ENCODE measurements at regions not wholly inside any gene's neighbourhood (a gene's known extent, or its start where the extent isn't known, plus 50 kb on each side); places are given as distances from the start of the nearest gene placed in this dataset.

- Histone ChIP-seq H3K36me3 (ENCODE audit: control insufficient read depth in 1 of 2, insufficient read depth in 2 of 2, low read length in 2 of 2) (no peaks in the 10 kb centered on the region), H3K4me2 (ENCODE audit: low read length) (no peak overlapping the region), H3K4me3 (replicated peaks in 1 of 2; ENCODE audit: low read depth in 1 of 2, low read length in 2 of 2) (no peak overlapping the region), H3K79me2 (ENCODE audit: insufficient read depth, low read length) (no peaks in the 10 kb centered on the region), H3K27ac (ENCODE audit: low read depth, low read length) (no peak overlapping the region), H3K27me3 (ENCODE audit: insufficient read depth, low read length) (no peaks in the 10 kb centered on the region), H2AFZ (ENCODE audit: low read depth, low read length, poor library complexity, severe bottlenecking) (no peak overlapping the region), H3K4me1 (ENCODE audit: control insufficient read depth in 1 of 2, insufficient read depth in 2 of 2, low read length in 2 of 2) (no peaks in the 10 kb centered on the region), H3K9me3 (ENCODE audit: control insufficient read depth in 1 of 2, insufficient read depth in 1 of 2, low read depth in 1 of 2, low read length in 2 of 2) (peaks cover 0 to 3% of the 10 kb centered on the region in 2 experiments; a peak in 1 of 4 replicates), H3K9me2 (ENCODE audit: insufficient read depth) (no peaks in the 10 kb centered on the region), H3K9ac (ENCODE audit: low read length) (no peak overlapping the region), H4K20me1 (ENCODE audit: insufficient read depth) (no peaks in the 10 kb centered on the region)
- no peak for ATAC-seq
- intact Hi-C loops (cut with micrococcal nuclease), result no loop called here
- BruUV-seq (replicated peaks), result no TSS peak
- DNase-seq (ENCODE audit: low read depth, low spot score), result no peak
- TF ChIP-seq CEBPB (IDR thresholded peaks at IDR 0.05; ENCODE audit: low read depth) (no peak), CBX3 (IDR thresholded peaks at IDR 0.05; ENCODE audit: low read depth) (no peak), ELF1 (IDR thresholded peaks at IDR 0.05; ENCODE audit: borderline replicate concordance, low read depth) (no peak), TCF7L2 (IDR thresholded peaks at IDR 0.05; ENCODE audit: borderline replicate concordance, extremely low read depth, insufficient read depth, insufficient read length) (no peak)
- TF ChIP-seq, protein P1, sequence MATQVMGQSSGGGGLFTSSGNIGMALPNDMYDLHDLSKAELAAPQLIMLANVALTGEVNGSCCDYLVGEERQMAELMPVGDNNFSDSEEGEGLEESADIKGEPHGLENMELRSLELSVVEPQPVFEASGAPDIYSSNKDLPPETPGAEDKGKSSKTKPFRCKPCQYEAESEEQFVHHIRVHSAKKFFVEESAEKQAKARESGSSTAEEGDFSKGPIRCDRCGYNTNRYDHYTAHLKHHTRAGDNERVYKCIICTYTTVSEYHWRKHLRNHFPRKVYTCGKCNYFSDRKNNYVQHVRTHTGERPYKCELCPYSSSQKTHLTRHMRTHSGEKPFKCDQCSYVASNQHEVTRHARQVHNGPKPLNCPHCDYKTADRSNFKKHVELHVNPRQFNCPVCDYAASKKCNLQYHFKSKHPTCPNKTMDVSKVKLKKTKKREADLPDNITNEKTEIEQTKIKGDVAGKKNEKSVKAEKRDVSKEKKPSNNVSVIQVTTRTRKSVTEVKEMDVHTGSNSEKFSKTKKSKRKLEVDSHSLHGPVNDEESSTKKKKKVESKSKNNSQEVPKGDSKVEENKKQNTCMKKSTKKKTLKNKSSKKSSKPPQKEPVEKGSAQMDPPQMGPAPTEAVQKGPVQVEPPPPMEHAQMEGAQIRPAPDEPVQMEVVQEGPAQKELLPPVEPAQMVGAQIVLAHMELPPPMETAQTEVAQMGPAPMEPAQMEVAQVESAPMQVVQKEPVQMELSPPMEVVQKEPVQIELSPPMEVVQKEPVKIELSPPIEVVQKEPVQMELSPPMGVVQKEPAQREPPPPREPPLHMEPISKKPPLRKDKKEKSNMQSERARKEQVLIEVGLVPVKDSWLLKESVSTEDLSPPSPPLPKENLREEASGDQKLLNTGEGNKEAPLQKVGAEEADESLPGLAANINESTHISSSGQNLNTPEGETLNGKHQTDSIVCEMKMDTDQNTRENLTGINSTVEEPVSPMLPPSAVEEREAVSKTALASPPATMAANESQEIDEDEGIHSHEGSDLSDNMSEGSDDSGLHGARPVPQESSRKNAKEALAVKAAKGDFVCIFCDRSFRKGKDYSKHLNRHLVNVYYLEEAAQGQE (IDR thresholded peaks at IDR 0.05; ENCODE audit: low read depth), result no peak
- ChIA-PET POLR2A (no interaction called here), CTCF (no interaction called here), RAD21 (ENCODE audit: low non-redundant PET in 1 of 2, low total read pairs in 2 of 2, uncharacterized antibody in 2 of 2, unreplicated experiment in 2 of 2) (no interaction called here)
These were observed 209.7 kb downstream of the BCAT1 start for GRCh38 chr12:24739106-24739779.

DNA sequence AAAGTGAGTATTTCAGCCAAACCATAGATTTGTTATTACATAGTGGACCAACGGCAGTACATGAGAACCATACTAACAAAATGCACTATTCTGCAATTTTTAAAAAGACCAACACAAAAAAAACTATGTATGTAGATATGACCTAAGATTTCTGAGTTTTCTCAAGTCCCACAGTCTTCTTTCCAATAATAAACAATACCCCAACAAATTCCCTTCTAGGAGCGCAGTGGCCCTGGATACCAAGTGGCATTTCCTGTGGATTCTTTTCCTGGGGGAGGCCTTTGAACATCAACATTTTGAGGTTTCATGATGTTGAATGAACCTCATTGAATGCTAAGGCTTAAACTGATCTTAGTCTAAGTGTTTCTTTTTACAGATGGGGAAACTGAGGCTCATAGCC lies 210.5 kb downstream of the BCAT1 start:
- RAD21 ChIA-PET (ENCODE audit: low non-redundant PET in 1 of 2, low total read pairs in 2 of 2, uncharacterized antibody in 2 of 2, unreplicated experiment in 2 of 2), result no interaction called here
- Histone ChIP-seq H3K4me1 (ENCODE audit: control insufficient read depth in 1 of 2, insufficient read depth in 2 of 2, low read length in 2 of 2) (no peaks in the 10 kb centered on the region), H3K36me3 (ENCODE audit: control insufficient read depth in 1 of 2, insufficient read depth in 2 of 2, low read length in 2 of 2) (no peaks in the 10 kb centered on the region), H4K20me1 (ENCODE audit: insufficient read depth) (no peaks in the 10 kb centered on the region), H3K4me2 (ENCODE audit: low read length) (no peak overlapping the region), H3K27ac (ENCODE audit: low read depth, low read length) (no peak overlapping the region), H3K4me3 (replicated peaks in 1 of 2; ENCODE audit: low read depth in 1 of 2, low read length in 2 of 2) (no peak overlapping the region), H3K9me2 (ENCODE audit: insufficient read depth) (no peaks in the 10 kb centered on the region), H3K9me3 (ENCODE audit: control insufficient read depth in 1 of 2, insufficient read depth in 1 of 2, low read depth in 1 of 2, low read length in 2 of 2) (peaks cover 0 to 3% of the 10 kb centered on the region in 2 experiments; a peak in 1 of 4 replicates), H3K27me3 (ENCODE audit: insufficient read depth, low read length) (no peaks in the 10 kb centered on the region), H2AFZ (ENCODE audit: low read depth, low read length, poor library complexity, severe bottlenecking) (no peak overlapping the region), H3K79me2 (ENCODE audit: insufficient read depth, low read length) (no peaks in the 10 kb centered on the region), H3K9ac (ENCODE audit: low read length) (no peak overlapping the region)
- POLR2A ChIA-PET, result no interaction called here
- CTCF ChIA-PET, result no interaction called here
- ATAC-seq (no peak), DNase-seq (ENCODE audit: low read depth, low spot score) (no peak)
- BruUV-seq (replicated peaks), result no TSS peak
- no peak for TF ChIP-seq SRF (IDR thresholded peaks at IDR 0.05; ENCODE audit: low read depth)
- intact Hi-C loops (cut with micrococcal nuclease), result no loop called here

Measured in HCT116 (cell line).